HepG2 (cell line): ENCODE measurements at regions not wholly inside any gene's neighbourhood (a gene's known extent, or its start where the extent isn't known, plus 50 kb on each side); places are given as distances from the start of the nearest gene placed in this dataset.

Experiments
- ELF3 ChIP-seq: IDR thresholded peaks from 2 replicates; pipeline ENCODE4 v1.6.1; 2016; ENCODE audit warnings: missing genetic modification reagents, missing compliant biosample characterization
- NR1H2 ChIP-seq: sonication (generic); formaldehyde crosslinking; IDR thresholded peaks from 2 replicates; pipeline ENCODE4 v1.8.1; 2022; ENCODE audit warnings: low read depth, missing genetic modification reagents, borderline replicate concordance
- ZBTB14 ChIP-seq: sonication (generic); formaldehyde crosslinking; IDR thresholded peaks from 2 replicates; pipeline ENCODE4 v1.4.0; 2020; ENCODE audit warnings: missing genetic modification reagents
- ZNF280B ChIP-seq: sonication (generic); formaldehyde crosslinking; IDR thresholded peaks from 2 replicates; pipeline ENCODE4 v1.5.0; 2020; ENCODE audit warnings: missing genetic modification reagents, mild to moderate bottlenecking, borderline replicate concordance
- ZSCAN30 ChIP-seq: sonication (generic); formaldehyde crosslinking; IDR thresholded peaks from 2 replicates; pipeline ENCODE4 v1.5.0; 2020; ENCODE audit warnings: mild to moderate bottlenecking, missing genetic modification reagents
- TF ChIP-seq, protein P1 (sequence below): sonication (generic); formaldehyde crosslinking; IDR thresholded peaks from 2 replicates; pipeline ENCODE4 v1.4.0; 2020; ENCODE audit warnings: mild to moderate bottlenecking, low read depth, missing genetic modification reagents
- TF ChIP-seq, protein P2 (sequence below): fragments of 450-650 bp; IDR thresholded peaks from 2 replicates; pipeline ENCODE4 v1.6.1; 2017

DNA sequence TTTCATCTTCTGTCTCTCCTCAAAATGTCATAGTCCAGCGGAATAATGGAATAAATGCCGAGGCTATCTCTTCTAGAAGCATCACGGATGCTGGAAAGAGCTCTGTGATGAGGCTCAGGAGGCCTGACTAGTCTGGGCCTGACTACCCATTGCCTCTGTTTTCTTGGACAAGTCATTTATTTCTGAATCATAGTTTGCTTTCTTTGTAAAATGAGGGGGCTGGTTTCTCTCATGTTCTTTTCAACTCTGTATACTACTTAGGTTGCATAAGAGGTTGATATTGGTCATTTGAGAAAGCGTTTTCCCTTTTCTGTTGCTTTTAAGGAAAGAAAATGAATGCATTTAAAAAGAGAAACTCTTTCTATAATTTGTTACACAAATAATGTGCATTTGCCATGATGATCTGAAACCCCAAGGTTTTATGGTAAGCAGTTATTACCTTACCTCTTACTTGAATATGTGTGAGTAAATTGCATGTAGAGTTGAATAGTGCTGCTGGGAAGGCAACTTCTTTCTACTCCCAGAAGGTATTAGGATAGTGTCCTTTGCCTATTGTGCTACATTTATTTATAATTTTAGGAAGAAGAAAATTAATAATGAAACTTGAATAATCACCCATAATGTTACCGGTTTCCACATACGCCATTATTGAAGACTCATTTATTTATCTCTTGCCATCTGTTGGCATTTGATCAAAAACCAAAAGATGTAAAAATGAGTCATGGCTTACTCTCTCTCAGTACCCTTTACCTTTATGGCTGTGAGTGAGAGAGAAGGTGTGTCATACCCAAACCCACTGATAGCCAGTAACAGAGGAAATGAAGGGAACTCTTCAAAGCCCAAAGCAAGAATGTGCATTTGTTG, 179.1 kb downstream of the FASLG start (continued):
- TF ChIP-seq, protein P1, sequence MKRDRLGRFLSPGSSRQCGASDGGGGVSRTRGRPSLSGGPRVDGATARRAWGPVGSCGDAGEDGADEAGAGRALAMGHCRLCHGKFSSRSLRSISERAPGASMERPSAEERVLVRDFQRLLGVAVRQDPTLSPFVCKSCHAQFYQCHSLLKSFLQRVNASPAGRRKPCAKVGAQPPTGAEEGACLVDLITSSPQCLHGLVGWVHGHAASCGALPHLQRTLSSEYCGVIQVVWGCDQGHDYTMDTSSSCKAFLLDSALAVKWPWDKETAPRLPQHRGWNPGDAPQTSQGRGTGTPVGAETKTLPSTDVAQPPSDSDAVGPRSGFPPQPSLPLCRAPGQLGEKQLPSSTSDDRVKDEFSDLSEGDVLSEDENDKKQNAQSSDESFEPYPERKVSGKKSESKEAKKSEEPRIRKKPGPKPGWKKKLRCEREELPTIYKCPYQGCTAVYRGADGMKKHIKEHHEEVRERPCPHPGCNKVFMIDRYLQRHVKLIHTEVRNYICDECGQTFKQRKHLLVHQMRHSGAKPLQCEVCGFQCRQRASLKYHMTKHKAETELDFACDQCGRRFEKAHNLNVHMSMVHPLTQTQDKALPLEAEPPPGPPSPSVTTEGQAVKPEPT = no peak
- TF ChIP-seq, protein P2, sequence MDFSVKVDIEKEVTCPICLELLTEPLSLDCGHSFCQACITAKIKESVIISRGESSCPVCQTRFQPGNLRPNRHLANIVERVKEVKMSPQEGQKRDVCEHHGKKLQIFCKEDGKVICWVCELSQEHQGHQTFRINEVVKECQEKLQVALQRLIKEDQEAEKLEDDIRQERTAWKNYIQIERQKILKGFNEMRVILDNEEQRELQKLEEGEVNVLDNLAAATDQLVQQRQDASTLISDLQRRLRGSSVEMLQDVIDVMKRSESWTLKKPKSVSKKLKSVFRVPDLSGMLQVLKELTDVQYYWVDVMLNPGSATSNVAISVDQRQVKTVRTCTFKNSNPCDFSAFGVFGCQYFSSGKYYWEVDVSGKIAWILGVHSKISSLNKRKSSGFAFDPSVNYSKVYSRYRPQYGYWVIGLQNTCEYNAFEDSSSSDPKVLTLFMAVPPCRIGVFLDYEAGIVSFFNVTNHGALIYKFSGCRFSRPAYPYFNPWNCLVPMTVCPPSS = no peak
- TF ChIP-seq ZNF280B (CRISPR knock-in tag) = no peak
- TF ChIP-seq ZBTB14 (CRISPR knock-in tag) = no peak
- TF ChIP-seq NR1H2 (CRISPR knock-in tag) = no peak
- no peak for TF ChIP-seq ZSCAN30
- TF ChIP-seq ELF3 (CRISPR knock-in tag) = no peak
